ENCODE measurements at regions not wholly inside any gene's neighbourhood (a gene's known extent, or its start where the extent isn't known, plus 50 kb on each side); places are given as distances from the start of the nearest gene placed in this dataset.

- FAIRE-seq (no peak), DNase-seq (ENCODE audit: low read depth) (no peak)
- TF ChIP-seq CTCF (IDR thresholded peaks at IDR 0.05; ENCODE audit: insufficient read depth, low read length, severe bottlenecking), result no peak
- H3K27me3 ChIP-seq (ENCODE audit: control insufficient read depth, insufficient read depth, low read length), result no peaks in the 10 kb centered on the region
- no peak overlapping the region for H3K4me3 ChIP-seq (ENCODE audit: low read depth, low read length)
- H3K36me3 ChIP-seq (ENCODE audit: control insufficient read depth, insufficient read depth, low read length), result no peaks in the 10 kb centered on the region
Observed at GRCh38 chr12:58567189-58567588, 353.1 kb downstream of the LRIG3 start.

- no peak for TF ChIP-seq CTCF (IDR thresholded peaks at IDR 0.05; ENCODE audit: insufficient read depth, low read length, severe bottlenecking)
- FAIRE-seq, result no peak
Observed at GRCh38 chr12:58570411-58570810, 349.9 kb downstream of the LRIG3 start.

GRCh38 chr12:58575256-58575655, 345.0 kb downstream of the LRIG3 start:
- Histone ChIP-seq H3K4me3 (ENCODE audit: low read depth, low read length) (no peak overlapping the region), H3K36me3 (ENCODE audit: control insufficient read depth, insufficient read depth, low read length) (no peaks in the 10 kb centered on the region), H3K27me3 (ENCODE audit: control insufficient read depth, insufficient read depth, low read length) (no peaks in the 10 kb centered on the region)
- FAIRE-seq (no peak), DNase-seq (ENCODE audit: low read depth) (peak; percentile 21)
- TF ChIP-seq CTCF (IDR thresholded peaks at IDR 0.05; ENCODE audit: insufficient read depth, low read length, severe bottlenecking), result no peak

More at GRCh38 chr12:58570411-58570810, 349.9 kb downstream of the LRIG3 start:
- peak; percentile 41 for DNase-seq (ENCODE audit: low read depth)
- no peaks in the 10 kb centered on the region for H3K27me3 ChIP-seq (ENCODE audit: control insufficient read depth, insufficient read depth, low read length)
- no peaks in the 10 kb centered on the region for H3K36me3 ChIP-seq (ENCODE audit: control insufficient read depth, insufficient read depth, low read length)
- no peak overlapping the region for H3K4me3 ChIP-seq (ENCODE audit: low read depth, low read length)

- Histone ChIP-seq H3K36me3 (ENCODE audit: control insufficient read depth, insufficient read depth, low read length) (no peaks in the 10 kb centered on the region), H3K27me3 (ENCODE audit: control insufficient read depth, insufficient read depth, low read length) (no peaks in the 10 kb centered on the region), H3K4me3 (ENCODE audit: low read depth, low read length) (no peak overlapping the region)
- FAIRE-seq (peak; percentile 76), DNase-seq (ENCODE audit: low read depth) (no peak)
- TF ChIP-seq CTCF (IDR thresholded peaks at IDR 0.05; ENCODE audit: insufficient read depth, low read length, severe bottlenecking), result no peak
Observed at GRCh38 chr12:58576081-58576480, 344.2 kb downstream of the LRIG3 start.

- no peak for DNase-seq (ENCODE audit: low read depth)
- Histone ChIP-seq H3K36me3 (ENCODE audit: control insufficient read depth, insufficient read depth, low read length) (no peaks in the 10 kb centered on the region), H3K4me3 (ENCODE audit: low read depth, low read length) (no peak overlapping the region), H3K27me3 (ENCODE audit: control insufficient read depth, insufficient read depth, low read length) (no peaks in the 10 kb centered on the region)
- no peak for TF ChIP-seq CTCF (IDR thresholded peaks at IDR 0.05; ENCODE audit: insufficient read depth, low read length, severe bottlenecking)
- FAIRE-seq, result no peak
Observed at GRCh38 chr12:58576916-58577315, 343.4 kb downstream of the LRIG3 start.

GRCh38 chr12:58580095-58580494, 340.2 kb downstream of the LRIG3 start:
- no peak for FAIRE-seq
- no peaks in the 10 kb centered on the region for H3K27me3 ChIP-seq (ENCODE audit: control insufficient read depth, insufficient read depth, low read length)
- TF ChIP-seq CTCF (IDR thresholded peaks at IDR 0.05; ENCODE audit: insufficient read depth, low read length, severe bottlenecking), result no peak
- DNase-seq (ENCODE audit: low read depth), result no peak
- H3K4me3 ChIP-seq (ENCODE audit: low read depth, low read length), result no peak overlapping the region
- H3K36me3 ChIP-seq (ENCODE audit: control insufficient read depth, insufficient read depth, low read length), result no peaks in the 10 kb centered on the region

All from bronchial epithelial cell (primary cell).